ENCODE measurements at regions not wholly inside any gene's neighbourhood (a gene's known extent, or its start where the extent isn't known, plus 50 kb on each side); places are given as distances from the start of the nearest gene placed in this dataset.

DNA sequence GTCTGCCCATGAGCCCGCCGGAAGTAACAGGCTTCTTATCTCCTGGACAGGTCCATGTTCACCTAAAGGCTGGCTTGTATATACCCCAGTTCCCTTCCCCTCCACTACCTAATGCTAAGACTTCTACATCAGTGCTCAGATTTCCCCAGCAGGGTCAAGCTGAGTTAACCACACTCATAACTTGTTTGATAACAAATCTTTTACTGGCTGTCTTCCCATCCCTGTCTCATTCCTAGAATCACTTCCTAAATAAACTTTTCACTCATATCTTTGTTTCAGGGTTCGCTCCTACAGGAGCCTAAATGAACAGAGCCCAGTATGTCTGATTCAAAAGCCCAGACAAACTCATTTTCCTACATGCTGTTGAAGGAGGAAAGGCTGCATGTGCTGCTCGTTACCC lies 94.0 kb upstream of the SOX11 start:
- FAIRE-seq (no peak), DNase-seq (ENCODE audit: low read depth) (no peak)
- Histone ChIP-seq H3K4me3 (ENCODE audit: low read depth, low read length) (no peak overlapping the region), H3K27me3 (ENCODE audit: control insufficient read depth, insufficient read depth, low read length) (no peaks in the 10 kb centered on the region), H3K36me3 (ENCODE audit: control insufficient read depth, insufficient read depth, low read length) (no peaks in the 10 kb centered on the region)
- TF ChIP-seq CTCF (IDR thresholded peaks at IDR 0.05; ENCODE audit: insufficient read depth, low read length, severe bottlenecking) = no peak

GRCh38 chr2:5609201-5609600 lies 83.0 kb upstream of the SOX11 start:
- Histone ChIP-seq H3K4me3 (ENCODE audit: low read depth, low read length) (no peak overlapping the region), H3K36me3 (ENCODE audit: control insufficient read depth, insufficient read depth, low read length) (no peaks in the 10 kb centered on the region), H3K27me3 (ENCODE audit: control insufficient read depth, insufficient read depth, low read length) (no peaks in the 10 kb centered on the region)
- TF ChIP-seq CTCF (IDR thresholded peaks at IDR 0.05; ENCODE audit: insufficient read depth, low read length, severe bottlenecking) = no peak
- DNase-seq (ENCODE audit: low read depth) = no peak
- FAIRE-seq = no peak

GRCh38 chr2:5612666-5613065 lies 79.5 kb upstream of the SOX11 start:
- Histone ChIP-seq H3K36me3 (ENCODE audit: control insufficient read depth, insufficient read depth, low read length) (no peaks in the 10 kb centered on the region), H3K4me3 (ENCODE audit: low read depth, low read length) (no peak overlapping the region), H3K27me3 (ENCODE audit: control insufficient read depth, insufficient read depth, low read length) (no peaks in the 10 kb centered on the region)
- no peak for FAIRE-seq
- no peak for TF ChIP-seq CTCF (IDR thresholded peaks at IDR 0.05; ENCODE audit: insufficient read depth, low read length, severe bottlenecking)
- DNase-seq (ENCODE audit: low read depth) = no peak

DNA sequence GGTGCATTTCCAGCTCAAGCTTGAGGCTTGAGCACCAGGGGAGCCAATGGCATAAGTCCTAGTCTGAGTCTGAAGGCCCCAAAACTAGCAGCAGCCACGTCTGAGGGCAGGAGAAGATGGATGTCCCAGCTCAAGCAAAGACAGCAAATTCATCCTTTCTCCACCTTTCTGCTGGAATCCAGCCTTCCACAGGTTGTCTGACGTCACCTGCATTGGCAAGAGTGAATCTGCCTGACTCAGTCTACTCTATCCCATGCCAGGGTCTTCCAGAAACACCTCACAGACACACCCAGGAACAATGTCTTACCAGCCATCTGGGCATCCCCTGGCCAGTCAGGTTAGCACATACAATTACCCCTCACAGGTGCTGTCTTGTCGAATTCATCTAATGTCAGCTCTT lies 76.2 kb upstream of the SOX11 start:
- no peaks in the 10 kb centered on the region for H3K36me3 ChIP-seq (ENCODE audit: control insufficient read depth, insufficient read depth, low read length)
- DNase-seq (ENCODE audit: low read depth) = no peak
- FAIRE-seq = no peak
- no peaks in the 10 kb centered on the region for H3K27me3 ChIP-seq (ENCODE audit: control insufficient read depth, insufficient read depth, low read length)
- TF ChIP-seq CTCF (IDR thresholded peaks at IDR 0.05; ENCODE audit: insufficient read depth, low read length, severe bottlenecking) = no peak
- no peak overlapping the region for H3K4me3 ChIP-seq (ENCODE audit: low read depth, low read length)

- TF ChIP-seq CTCF (IDR thresholded peaks at IDR 0.05; ENCODE audit: insufficient read depth, low read length, severe bottlenecking) = no peak
- H3K4me3 ChIP-seq (ENCODE audit: low read depth, low read length) = no peak overlapping the region
- FAIRE-seq (no peak), DNase-seq (ENCODE audit: low read depth) (no peak)
- no peaks in the 10 kb centered on the region for H3K27me3 ChIP-seq (ENCODE audit: control insufficient read depth, insufficient read depth, low read length)
- H3K36me3 ChIP-seq (ENCODE audit: control insufficient read depth, insufficient read depth, low read length) = no peaks in the 10 kb centered on the region
These were observed 74.8 kb upstream of the SOX11 start for GRCh38 chr2:5617358-5617757.

DNA sequence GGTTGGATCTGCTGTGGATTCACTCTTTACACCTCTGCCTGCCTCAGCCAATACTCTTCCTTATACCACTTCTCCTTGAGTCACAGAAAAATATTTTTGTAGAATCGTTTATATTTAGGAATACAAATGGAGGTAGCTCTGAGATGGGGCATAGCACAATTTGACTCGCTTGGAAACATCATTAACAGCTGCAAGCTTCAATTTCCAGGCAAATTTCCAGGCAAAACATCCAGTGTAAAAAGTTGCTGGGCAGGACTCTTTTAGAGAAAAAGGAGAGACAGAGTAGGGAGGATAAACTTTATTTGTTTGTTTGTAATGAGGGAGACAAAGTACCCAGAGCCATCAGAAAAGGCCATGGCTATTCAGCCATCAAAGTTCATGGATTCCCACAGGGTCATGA lies 74.4 kb upstream of the SOX11 start:
- FAIRE-seq = no peak
- no peaks in the 10 kb centered on the region for H3K36me3 ChIP-seq (ENCODE audit: control insufficient read depth, insufficient read depth, low read length)
- H3K4me3 ChIP-seq (ENCODE audit: low read depth, low read length) = no peak overlapping the region

More for the DNA sequence above, 74.4 kb upstream of the SOX11 start:
- TF ChIP-seq CTCF (IDR thresholded peaks at IDR 0.05; ENCODE audit: insufficient read depth, low read length, severe bottlenecking) = no peak
- no peak for DNase-seq (ENCODE audit: low read depth)
- no peaks in the 10 kb centered on the region for H3K27me3 ChIP-seq (ENCODE audit: control insufficient read depth, insufficient read depth, low read length)
